ENCODE measurements at regions not wholly inside any gene's neighbourhood (a gene's known extent, or its start where the extent isn't known, plus 50 kb on each side); places are given as distances from the start of the nearest gene placed in this dataset.

DNA sequence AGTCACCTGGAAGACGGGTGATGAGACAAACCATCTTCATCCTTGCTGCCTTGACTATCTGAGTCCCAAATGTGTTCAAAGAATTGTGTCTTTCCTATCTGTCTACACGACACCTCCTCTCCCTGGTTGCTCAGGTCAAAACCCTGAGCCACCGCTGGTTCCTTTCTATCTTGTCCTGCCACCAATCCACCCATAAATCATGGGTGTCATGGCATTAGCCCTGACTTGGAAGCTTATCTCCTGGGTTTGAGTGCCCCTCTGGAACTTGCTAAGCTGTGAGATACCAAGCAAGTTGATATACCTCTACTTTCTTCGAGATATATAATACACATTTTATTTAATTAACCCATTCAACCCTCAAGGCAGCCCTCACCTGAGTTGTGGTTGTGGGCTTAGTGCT lies 57.9 kb downstream of the ASCL4 start:
- POLR2A ChIA-PET: no interaction called here
- peaks cover 26% of the 10 kb centered on the region for H3K27me3 ChIP-seq (ENCODE audit: insufficient read depth, low read length)
- no peaks in the 10 kb centered on the region for H3K36me3 ChIP-seq (ENCODE audit: control insufficient read depth in 1 of 2, insufficient read depth in 2 of 2, low read length in 2 of 2)
- H3K79me2 ChIP-seq (ENCODE audit: insufficient read depth, low read length): no peaks in the 10 kb centered on the region
- no peaks in the 10 kb centered on the region for H4K20me1 ChIP-seq (ENCODE audit: insufficient read depth)
- H3K9me3 ChIP-seq (ENCODE audit: control insufficient read depth in 1 of 2, insufficient read depth in 1 of 2, low read depth in 1 of 2, low read length in 2 of 2): no peaks in the 10 kb centered on the region
- ATAC-seq: no peak
- H3K4me2 ChIP-seq (ENCODE audit: low read length): no peak overlapping the region
- H3K27ac ChIP-seq (ENCODE audit: low read depth, low read length): no peak overlapping the region
- intact Hi-C loops (cut with micrococcal nuclease): no loop called here
- H2AFZ ChIP-seq (ENCODE audit: low read depth, low read length, poor library complexity, severe bottlenecking): no peak overlapping the region
- H3K9ac ChIP-seq (ENCODE audit: low read length): no peak overlapping the region
- RAD21 ChIA-PET (ENCODE audit: low non-redundant PET in 1 of 2, low total read pairs in 2 of 2, uncharacterized antibody in 2 of 2, unreplicated experiment in 2 of 2): no interaction called here
- BruUV-seq (replicated peaks): no TSS peak
- CTCF ChIA-PET: no interaction called here
- no peak for TF ChIP-seq SP1 (IDR thresholded peaks at IDR 0.05; ENCODE audit: low read depth)
- no peak for TF ChIP-seq POLR2AphosphoS5 (IDR thresholded peaks at IDR 0.05; ENCODE audit: low read depth, low read length)
- no peaks in the 10 kb centered on the region for H3K9me2 ChIP-seq (ENCODE audit: insufficient read depth)
- no peak for DNase-seq (ENCODE audit: low read depth, low spot score)
- no peaks in the 10 kb centered on the region for H3K4me1 ChIP-seq (ENCODE audit: control insufficient read depth in 1 of 2, insufficient read depth in 2 of 2, low read length in 2 of 2)
- H3K4me3 ChIP-seq (replicated peaks in 1 of 2; ENCODE audit: low read depth in 1 of 2, low read length in 2 of 2): no peak overlapping the region

DNA sequence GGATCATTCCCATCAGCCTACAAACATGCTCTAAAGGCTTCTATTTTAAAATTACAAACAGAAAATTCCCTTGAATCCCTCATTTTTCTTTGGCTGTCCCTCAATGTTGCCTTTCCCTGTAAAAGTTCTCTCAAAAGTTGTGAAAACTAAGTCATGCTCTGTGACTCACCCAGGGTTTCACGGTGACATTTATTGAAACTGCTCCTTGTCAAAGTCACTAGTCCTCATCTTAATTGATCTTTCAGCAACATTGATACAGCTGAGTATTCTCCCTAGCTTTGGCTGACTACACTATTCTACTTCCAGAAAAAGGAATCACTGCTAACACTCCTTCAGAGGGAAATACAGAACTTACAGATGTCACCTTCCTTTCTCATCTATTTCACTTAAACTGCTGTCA lies 65.7 kb downstream of the ASCL4 start:
- TF ChIP-seq, protein P1, sequence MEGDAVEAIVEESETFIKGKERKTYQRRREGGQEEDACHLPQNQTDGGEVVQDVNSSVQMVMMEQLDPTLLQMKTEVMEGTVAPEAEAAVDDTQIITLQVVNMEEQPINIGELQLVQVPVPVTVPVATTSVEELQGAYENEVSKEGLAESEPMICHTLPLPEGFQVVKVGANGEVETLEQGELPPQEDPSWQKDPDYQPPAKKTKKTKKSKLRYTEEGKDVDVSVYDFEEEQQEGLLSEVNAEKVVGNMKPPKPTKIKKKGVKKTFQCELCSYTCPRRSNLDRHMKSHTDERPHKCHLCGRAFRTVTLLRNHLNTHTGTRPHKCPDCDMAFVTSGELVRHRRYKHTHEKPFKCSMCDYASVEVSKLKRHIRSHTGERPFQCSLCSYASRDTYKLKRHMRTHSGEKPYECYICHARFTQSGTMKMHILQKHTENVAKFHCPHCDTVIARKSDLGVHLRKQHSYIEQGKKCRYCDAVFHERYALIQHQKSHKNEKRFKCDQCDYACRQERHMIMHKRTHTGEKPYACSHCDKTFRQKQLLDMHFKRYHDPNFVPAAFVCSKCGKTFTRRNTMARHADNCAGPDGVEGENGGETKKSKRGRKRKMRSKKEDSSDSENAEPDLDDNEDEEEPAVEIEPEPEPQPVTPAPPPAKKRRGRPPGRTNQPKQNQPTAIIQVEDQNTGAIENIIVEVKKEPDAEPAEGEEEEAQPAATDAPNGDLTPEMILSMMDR (IDR thresholded peaks at IDR 0.05 in 2 of 3, conservative IDR thresholded peaks at IDR 0.05 in 1 of 3; ENCODE audit: borderline replicate concordance in 1 of 3, insufficient read depth in 1 of 3, low read depth in 2 of 3, low read length in 2 of 3): no peak
- H3K9me2 ChIP-seq (ENCODE audit: insufficient read depth): no peaks in the 10 kb centered on the region
- ChIA-PET RAD21 (ENCODE audit: low non-redundant PET in 1 of 2, low total read pairs in 2 of 2, uncharacterized antibody in 2 of 2, unreplicated experiment in 2 of 2) (no interaction called here), POLR2A (no interaction called here), CTCF (no interaction called here)
- no peak overlapping the region for H2AFZ ChIP-seq (ENCODE audit: low read depth, low read length, poor library complexity, severe bottlenecking)
- ATAC-seq (no peak), DNase-seq (ENCODE audit: low read depth, low spot score) (no peak)
- no peaks in the 10 kb centered on the region for H3K79me2 ChIP-seq (ENCODE audit: insufficient read depth, low read length)
- H3K27me3 ChIP-seq (ENCODE audit: insufficient read depth, low read length): peaks cover 10% of the 10 kb centered on the region; the same call in 1 of the 2 replicates
- H3K27ac ChIP-seq (ENCODE audit: low read depth, low read length): no peak overlapping the region
- H3K4me1 ChIP-seq (ENCODE audit: control insufficient read depth in 1 of 2, insufficient read depth in 2 of 2, low read length in 2 of 2): no peaks in the 10 kb centered on the region
- BruUV-seq (replicated peaks): no TSS peak
- intact Hi-C loops (cut with micrococcal nuclease): no loop called here
- no peaks in the 10 kb centered on the region for H3K36me3 ChIP-seq (ENCODE audit: control insufficient read depth in 1 of 2, insufficient read depth in 2 of 2, low read length in 2 of 2)
- no peak overlapping the region for H3K9ac ChIP-seq (ENCODE audit: low read length)
- no peak overlapping the region for H3K4me3 ChIP-seq (replicated peaks in 1 of 2; ENCODE audit: low read depth in 1 of 2, low read length in 2 of 2)
- H4K20me1 ChIP-seq (ENCODE audit: insufficient read depth): no peaks in the 10 kb centered on the region
- no peak overlapping the region for H3K4me2 ChIP-seq (ENCODE audit: low read length)
- H3K9me3 ChIP-seq (ENCODE audit: control insufficient read depth in 1 of 2, insufficient read depth in 1 of 2, low read depth in 1 of 2, low read length in 2 of 2): no peaks in the 10 kb centered on the region

All from HCT116 (cell line).